Activated CD8-positive, alpha-beta memory T cell treated with anti-CD3 and anti-CD28 coated beads for 24 hours (primary cell): ENCODE measurements at regions not wholly inside any gene's neighbourhood (a gene's known extent, or its start where the extent isn't known, plus 50 kb on each side); places are given as distances from the start of the nearest gene placed in this dataset.

Source experiments
- DNase-seq: peaks from one replicate; pipeline ENCODE4 v3.0.0-alpha.2; 2020

GRCh38 chr13:111456452-111457230, 136.2 kb downstream of the TEX29 start:
- no peak for DNase-seq

GRCh38 chr13:111458001-111458531, 137.6 kb downstream of the TEX29 start:
- DNase-seq: no peak

GRCh38 chr13:111458739-111459138, 138.3 kb downstream of the TEX29 start:
- no peak for DNase-seq

GRCh38 chr13:111459803-111460547, 139.5 kb downstream of the TEX29 start:
- no peak for DNase-seq

- peak; percentile 43 for DNase-seq
Measured at GRCh38 chr13:111460548-111461444, 140.4 kb downstream of the TEX29 start.

GRCh38 chr13:111461445-111462149, 141.2 kb downstream of the TEX29 start:
- DNase-seq: peak; percentile 17

GRCh38 chr13:111462221-111462764, 141.9 kb downstream of the TEX29 start:
- peak; percentile 30 for DNase-seq

- DNase-seq: no peak
Measured at GRCh38 chr13:111462944-111463343, 142.5 kb downstream of the TEX29 start.

- DNase-seq: peak; percentile 35
Measured at GRCh38 chr13:111467111-111467890, 146.9 kb downstream of the TEX29 start.

GRCh38 chr13:111468037-111468959, 147.9 kb downstream of the TEX29 start:
- peak; percentile 21 for DNase-seq

GRCh38 chr13:111469450-111469849, 149.0 kb downstream of the TEX29 start:
- peak; percentile 13 for DNase-seq

- peak; percentile 32 for DNase-seq
Measured at GRCh38 chr13:111469916-111470506, 149.6 kb downstream of the TEX29 start.

GRCh38 chr13:111470933-111471332, 150.5 kb downstream of the TEX29 start:
- DNase-seq: peak; percentile 26

GRCh38 chr13:111472083-111472482, 151.6 kb downstream of the TEX29 start:
- peak; percentile 19 for DNase-seq

GRCh38 chr13:111472559-111473460, 152.4 kb downstream of the TEX29 start:
- DNase-seq: peak; percentile 33

- peak; percentile 49 for DNase-seq
Measured at GRCh38 chr13:111474136-111475002, 153.9 kb downstream of the TEX29 start.

- DNase-seq: peak; percentile 21
Measured at GRCh38 chr13:111475488-111475887, 155.0 kb downstream of the TEX29 start.
